IgD-negative memory B cell (primary cell): ENCODE measurements at regions not wholly inside any gene's neighbourhood (a gene's known extent, or its start where the extent isn't known, plus 50 kb on each side); places are given as distances from the start of the nearest gene placed in this dataset.
"Not testable (repeated sequence)": the region's sequence is repeated elsewhere in the genome, so short reads cannot be mapped to it uniquely, and the experiment has no call there.

Experiments used
- H3K27ac Mint-ChIP-seq, 3 donors: one replicate each; pipeline ENCODE4 v1.8.0; 2020 to 2022; ENCODE audit warnings: mild to moderate bottlenecking in 3 of 3, mixed read lengths in 3 of 3, moderate library complexity in 1 of 3
- H3K27me3 Mint-ChIP-seq: one replicate; pipeline ENCODE4 v1.8.0; 2021; ENCODE audit warnings: mixed read lengths
- H3K36me3 Mint-ChIP-seq: one replicate; pipeline ENCODE4 v1.8.0; 2020; ENCODE audit warnings: mild to moderate bottlenecking, mixed read lengths
- H3K4me1 Mint-ChIP-seq, 3 donors: one replicate each; pipeline ENCODE4 v1.8.0; 2020 to 2022; ENCODE audit warnings: mixed read lengths in 3 of 3, mild to moderate bottlenecking in 1 of 3
- H3K4me3 Mint-ChIP-seq, 4 donors: one replicate each; pipeline ENCODE4 v1.8.0; 2020 to 2022; ENCODE audit warnings: mild to moderate bottlenecking in 4 of 4, mixed read lengths in 4 of 4, moderate library complexity in 3 of 4
- H3K9me3 Mint-ChIP-seq, 3 donors: one replicate each; pipeline ENCODE4 v1.8.0; 2020 to 2021; ENCODE audit warnings: mixed read lengths in 3 of 3, mild to moderate bottlenecking in 1 of 3

GRCh38 chr5:39624268-39624886 is 199.6 kb upstream of the DAB2 start:
- H3K27me3 Mint-ChIP-seq: peaks cover 6% of the 10 kb centered on the region
- no peaks in the 10 kb centered on the region for H3K9me3 Mint-ChIP-seq
- H3K27ac Mint-ChIP-seq: no peak overlapping the region
- H3K36me3 Mint-ChIP-seq: no peaks in the 10 kb centered on the region
- H3K4me1 Mint-ChIP-seq: no peaks in the 10 kb centered on the region
- no peak overlapping the region for H3K4me3 Mint-ChIP-seq

- no peak overlapping the region for H3K4me3 Mint-ChIP-seq
- peaks cover 0 to 2% (median 0%) of the 10 kb centered on the region in 3 donors for H3K9me3 Mint-ChIP-seq
- H3K27ac Mint-ChIP-seq: no peak overlapping the region
- no peaks in the 10 kb centered on the region for H3K36me3 Mint-ChIP-seq
- no peaks in the 10 kb centered on the region for H3K4me1 Mint-ChIP-seq
- H3K27me3 Mint-ChIP-seq: peaks cover 6% of the 10 kb centered on the region
Measured at GRCh38 chr5:39623291-39623865, 198.6 kb upstream of the DAB2 start.

- peaks cover 0 to 2% (median 0%) of the 10 kb centered on the region in 3 donors for H3K9me3 Mint-ChIP-seq
- H3K4me3 Mint-ChIP-seq: no peak overlapping the region
- H3K4me1 Mint-ChIP-seq: no peaks in the 10 kb centered on the region
- H3K36me3 Mint-ChIP-seq: no peaks in the 10 kb centered on the region
- peaks cover 6% of the 10 kb centered on the region for H3K27me3 Mint-ChIP-seq
- H3K27ac Mint-ChIP-seq: no peak overlapping the region
Measured at GRCh38 chr5:39622281-39622680, 197.5 kb upstream of the DAB2 start.

- H3K4me1 Mint-ChIP-seq: no peaks in the 10 kb centered on the region
- peaks cover 0 to 2% (median 0%) of the 10 kb centered on the region in 3 donors for H3K9me3 Mint-ChIP-seq
- no peak overlapping the region for H3K27ac Mint-ChIP-seq
- no peak overlapping the region for H3K4me3 Mint-ChIP-seq
- no peaks in the 10 kb centered on the region for H3K36me3 Mint-ChIP-seq
- H3K27me3 Mint-ChIP-seq: peaks cover 4% of the 10 kb centered on the region
Measured at GRCh38 chr5:39619168-39619818, 194.5 kb upstream of the DAB2 start.

GRCh38 chr5:39618391-39618790 is 193.6 kb upstream of the DAB2 start:
- peaks cover 3% of the 10 kb centered on the region for H3K27me3 Mint-ChIP-seq
- H3K9me3 Mint-ChIP-seq: peaks cover 0 to 2% (median 0%) of the 10 kb centered on the region in 3 donors
- H3K4me1 Mint-ChIP-seq: no peaks in the 10 kb centered on the region
- no peak overlapping the region for H3K27ac Mint-ChIP-seq
- no peak overlapping the region for H3K4me3 Mint-ChIP-seq
- H3K36me3 Mint-ChIP-seq: no peaks in the 10 kb centered on the region

- Mint-ChIP-seq H3K27me3 (peaks cover 3% of the 10 kb centered on the region), H3K27ac (no peak overlapping the region), H3K4me3 (no peak overlapping the region), H3K4me1 (peaks cover 0 to 3% (median 0%) of the 10 kb centered on the region in 3 donors), H3K36me3 (no peaks in the 10 kb centered on the region), H3K9me3 (peaks cover 0 to 2% (median 2%) of the 10 kb centered on the region in 3 donors)
Measured at GRCh38 chr5:39616131-39616530, 191.4 kb upstream of the DAB2 start.

GRCh38 chr5:39611076-39611475 is 186.3 kb upstream of the DAB2 start:
- H3K9me3 Mint-ChIP-seq, H3K27ac Mint-ChIP-seq, H3K4me1 Mint-ChIP-seq, H3K4me3 Mint-ChIP-seq, H3K36me3 Mint-ChIP-seq, H3K27me3 Mint-ChIP-seq: not testable (repeated sequence)

- no peak overlapping the region for H3K4me3 Mint-ChIP-seq
Measured at GRCh38 chr5:39608024-39608423, 183.2 kb upstream of the DAB2 start.

GRCh38 chr5:39606591-39606990 is 181.8 kb upstream of the DAB2 start:
- Mint-ChIP-seq H3K36me3 (peaks cover 2% of the 10 kb centered on the region), H3K27ac (no peak overlapping the region), H3K4me3 (no peak overlapping the region)

More at GRCh38 chr5:39608024-39608423, 183.2 kb upstream of the DAB2 start:
- peaks cover 2% of the 10 kb centered on the region for H3K27me3 Mint-ChIP-seq
- H3K27ac Mint-ChIP-seq: no peak overlapping the region
- peaks cover 2 to 3% (median 2%) of the 10 kb centered on the region in 3 donors for H3K4me1 Mint-ChIP-seq
- H3K36me3 Mint-ChIP-seq: peaks cover 2% of the 10 kb centered on the region
- H3K9me3 Mint-ChIP-seq: peaks cover 0 to 2% (median 0%) of the 10 kb centered on the region in 3 donors

GRCh38 chr5:39605588-39606575 is 181.1 kb upstream of the DAB2 start:
- no peak overlapping the region for H3K4me3 Mint-ChIP-seq
- H3K9me3 Mint-ChIP-seq: peaks cover 0 to 2% (median 0%) of the 10 kb centered on the region in 3 donors
- peaks cover 2% of the 10 kb centered on the region for H3K27me3 Mint-ChIP-seq
- peaks cover 0 to 2% (median 2%) of the 10 kb centered on the region in 3 donors for H3K4me1 Mint-ChIP-seq
- no peak overlapping the region for H3K27ac Mint-ChIP-seq
- H3K36me3 Mint-ChIP-seq: peaks cover 2% of the 10 kb centered on the region

More at GRCh38 chr5:39606591-39606990, 181.8 kb upstream of the DAB2 start:
- peaks cover 0 to 2% (median 2%) of the 10 kb centered on the region in 3 donors for H3K4me1 Mint-ChIP-seq
- H3K27me3 Mint-ChIP-seq: peaks cover 2% of the 10 kb centered on the region
- peaks cover 0 to 2% (median 0%) of the 10 kb centered on the region in 3 donors for H3K9me3 Mint-ChIP-seq

GRCh38 chr5:39605145-39605544 is 180.4 kb upstream of the DAB2 start:
- no peak overlapping the region for H3K27ac Mint-ChIP-seq
- peaks cover 0 to 2% (median 0%) of the 10 kb centered on the region in 3 donors for H3K9me3 Mint-ChIP-seq
- H3K36me3 Mint-ChIP-seq: peaks cover 2% of the 10 kb centered on the region
- H3K27me3 Mint-ChIP-seq: peaks cover 2% of the 10 kb centered on the region
- H3K4me1 Mint-ChIP-seq: peaks cover 0 to 2% (median 2%) of the 10 kb centered on the region in 3 donors
- no peak overlapping the region for H3K4me3 Mint-ChIP-seq

GRCh38 chr5:39604491-39604890 is 179.7 kb upstream of the DAB2 start:
- Mint-ChIP-seq H3K27ac (no peak overlapping the region), H3K36me3 (peaks cover 2% of the 10 kb centered on the region), H3K27me3 (peaks cover 2% of the 10 kb centered on the region), H3K4me3 (no peak overlapping the region), H3K9me3 (peaks cover 0 to 2% (median 0%) of the 10 kb centered on the region in 3 donors), H3K4me1 (peaks cover 0 to 2% (median 2%) of the 10 kb centered on the region in 3 donors)

- H3K27me3 Mint-ChIP-seq: peaks cover 5% of the 10 kb centered on the region
- H3K27ac Mint-ChIP-seq: no peak overlapping the region
- H3K4me1 Mint-ChIP-seq: no peaks in the 10 kb centered on the region
- no peak overlapping the region for H3K4me3 Mint-ChIP-seq
- no peaks in the 10 kb centered on the region for H3K9me3 Mint-ChIP-seq
- no peaks in the 10 kb centered on the region for H3K36me3 Mint-ChIP-seq
Measured at GRCh38 chr5:39599721-39600431, 175.1 kb upstream of the DAB2 start.

- H3K27me3 Mint-ChIP-seq: peaks cover 5% of the 10 kb centered on the region
- no peaks in the 10 kb centered on the region for H3K9me3 Mint-ChIP-seq
- H3K4me3 Mint-ChIP-seq: no peak overlapping the region
- H3K36me3 Mint-ChIP-seq: no peaks in the 10 kb centered on the region
- H3K4me1 Mint-ChIP-seq: no peaks in the 10 kb centered on the region
- H3K27ac Mint-ChIP-seq: no peak overlapping the region
Measured at GRCh38 chr5:39598661-39599248, 174.0 kb upstream of the DAB2 start.
